ENCODE measurements at regions not wholly inside any gene's neighbourhood (a gene's known extent, or its start where the extent isn't known, plus 50 kb on each side); places are given as distances from the start of the nearest gene placed in this dataset.

DNA sequence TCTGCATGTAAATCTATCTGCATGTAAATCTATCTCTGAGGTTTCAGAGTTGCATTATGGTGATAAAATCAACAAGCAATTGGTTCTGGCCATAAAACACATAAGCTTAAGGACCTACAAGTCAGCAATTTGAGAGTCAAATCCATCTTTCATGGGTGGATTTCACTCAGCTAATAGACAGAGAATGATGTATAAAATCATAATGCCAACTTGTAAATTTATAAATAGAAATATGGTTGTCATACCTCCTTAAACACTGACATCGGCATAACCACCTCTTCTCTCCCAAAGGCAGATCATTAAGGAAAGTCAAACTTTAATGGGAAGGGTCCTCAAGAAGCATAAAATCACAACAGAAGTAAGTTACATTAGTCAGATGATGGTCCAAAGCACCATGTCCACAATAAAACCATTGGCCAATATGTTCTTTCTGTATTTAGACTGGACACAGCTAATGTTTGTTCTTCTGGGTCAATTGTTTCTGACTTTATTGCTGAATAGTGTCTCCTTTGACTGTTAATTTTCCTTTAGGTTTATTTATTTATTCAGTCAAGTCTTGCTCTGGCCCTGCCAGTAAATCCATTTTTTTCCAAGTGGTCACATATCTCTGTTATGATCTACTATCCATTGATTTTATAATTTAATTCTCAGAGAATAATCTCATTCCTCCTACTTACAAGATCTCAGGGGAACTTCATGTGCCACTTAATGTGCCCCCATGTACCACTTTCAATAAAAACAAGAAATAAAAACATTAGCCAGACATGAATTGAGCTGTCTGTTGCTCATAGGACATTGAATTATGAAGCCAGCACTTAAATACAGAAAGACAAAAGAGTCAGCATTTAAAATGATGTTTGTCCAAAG, 382.9 kb upstream of the IRAK1BP1 start:
- H3K27me3 ChIP-seq (ENCODE audit: insufficient read depth, poor library complexity, severe bottlenecking): no peaks in the 10 kb centered on the region
- DNase-seq (ENCODE audit: low read depth in 1 of 2, low spot score in 1 of 2): no peak

GRCh38 chr6:78487401-78487800, 379.9 kb upstream of the IRAK1BP1 start:
- DNase-seq (ENCODE audit: low read depth in 1 of 2, low spot score in 1 of 2): no peak
- H3K27ac ChIP-seq (replicated peaks): no peak overlapping the region
- TF ChIP-seq, protein P1, sequence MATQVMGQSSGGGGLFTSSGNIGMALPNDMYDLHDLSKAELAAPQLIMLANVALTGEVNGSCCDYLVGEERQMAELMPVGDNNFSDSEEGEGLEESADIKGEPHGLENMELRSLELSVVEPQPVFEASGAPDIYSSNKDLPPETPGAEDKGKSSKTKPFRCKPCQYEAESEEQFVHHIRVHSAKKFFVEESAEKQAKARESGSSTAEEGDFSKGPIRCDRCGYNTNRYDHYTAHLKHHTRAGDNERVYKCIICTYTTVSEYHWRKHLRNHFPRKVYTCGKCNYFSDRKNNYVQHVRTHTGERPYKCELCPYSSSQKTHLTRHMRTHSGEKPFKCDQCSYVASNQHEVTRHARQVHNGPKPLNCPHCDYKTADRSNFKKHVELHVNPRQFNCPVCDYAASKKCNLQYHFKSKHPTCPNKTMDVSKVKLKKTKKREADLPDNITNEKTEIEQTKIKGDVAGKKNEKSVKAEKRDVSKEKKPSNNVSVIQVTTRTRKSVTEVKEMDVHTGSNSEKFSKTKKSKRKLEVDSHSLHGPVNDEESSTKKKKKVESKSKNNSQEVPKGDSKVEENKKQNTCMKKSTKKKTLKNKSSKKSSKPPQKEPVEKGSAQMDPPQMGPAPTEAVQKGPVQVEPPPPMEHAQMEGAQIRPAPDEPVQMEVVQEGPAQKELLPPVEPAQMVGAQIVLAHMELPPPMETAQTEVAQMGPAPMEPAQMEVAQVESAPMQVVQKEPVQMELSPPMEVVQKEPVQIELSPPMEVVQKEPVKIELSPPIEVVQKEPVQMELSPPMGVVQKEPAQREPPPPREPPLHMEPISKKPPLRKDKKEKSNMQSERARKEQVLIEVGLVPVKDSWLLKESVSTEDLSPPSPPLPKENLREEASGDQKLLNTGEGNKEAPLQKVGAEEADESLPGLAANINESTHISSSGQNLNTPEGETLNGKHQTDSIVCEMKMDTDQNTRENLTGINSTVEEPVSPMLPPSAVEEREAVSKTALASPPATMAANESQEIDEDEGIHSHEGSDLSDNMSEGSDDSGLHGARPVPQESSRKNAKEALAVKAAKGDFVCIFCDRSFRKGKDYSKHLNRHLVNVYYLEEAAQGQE (IDR thresholded peaks at IDR 0.05; ENCODE audit: insufficient replicate concordance, low read depth): no peak
- no peak for TF ChIP-seq SPI1 (IDR thresholded peaks at IDR 0.05; ENCODE audit: borderline replicate concordance, low read depth)

More for the DNA sequence above, 382.9 kb upstream of the IRAK1BP1 start:
- TF ChIP-seq, protein P1 (IDR thresholded peaks at IDR 0.05; ENCODE audit: insufficient replicate concordance, low read depth): no peak
- TF ChIP-seq POLR2AphosphoS5 (IDR thresholded peaks at IDR 0.05; ENCODE audit: low read depth): no peak
- no peak for TF ChIP-seq SPI1 (IDR thresholded peaks at IDR 0.05; ENCODE audit: borderline replicate concordance, low read depth)
- no peak for TF ChIP-seq CTCF (IDR thresholded peaks at IDR 0.05; ENCODE audit: insufficient read depth, low read length)
- no peak for TF ChIP-seq GABPA (IDR thresholded peaks at IDR 0.05; ENCODE audit: low read depth)
- no peak overlapping the region for H3K27ac ChIP-seq (replicated peaks)
- no peak overlapping the region for H3K4me3 ChIP-seq (replicated peaks; ENCODE audit: insufficient read depth, low read length)

GRCh38 chr6:78489874-78490273, 377.5 kb upstream of the IRAK1BP1 start:
- no peak for DNase-seq (ENCODE audit: low read depth in 1 of 2, low spot score in 1 of 2)
- Histone ChIP-seq H3K4me3 (replicated peaks; ENCODE audit: insufficient read depth, low read length) (no peak overlapping the region), H3K27me3 (ENCODE audit: insufficient read depth, poor library complexity, severe bottlenecking) (no peaks in the 10 kb centered on the region), H3K27ac (replicated peaks) (no peak overlapping the region)
- no peak for TF ChIP-seq SPI1 (IDR thresholded peaks at IDR 0.05; ENCODE audit: borderline replicate concordance, low read depth)
- no peak for TF ChIP-seq POLR2AphosphoS5 (IDR thresholded peaks at IDR 0.05; ENCODE audit: low read depth)
- TF ChIP-seq CTCF (IDR thresholded peaks at IDR 0.05; ENCODE audit: insufficient read depth, low read length): no peak
- TF ChIP-seq, protein P1 (IDR thresholded peaks at IDR 0.05; ENCODE audit: insufficient replicate concordance, low read depth): no peak
- no peak for TF ChIP-seq GABPA (IDR thresholded peaks at IDR 0.05; ENCODE audit: low read depth)

More at GRCh38 chr6:78487401-78487800, 379.9 kb upstream of the IRAK1BP1 start:
- no peaks in the 10 kb centered on the region for H3K27me3 ChIP-seq (ENCODE audit: insufficient read depth, poor library complexity, severe bottlenecking)
- H3K4me3 ChIP-seq (replicated peaks; ENCODE audit: insufficient read depth, low read length): no peak overlapping the region
